Testis (tissue), 2 donors: ENCODE measurements at regions not wholly inside any gene's neighbourhood (a gene's known extent, or its start where the extent isn't known, plus 50 kb on each side); places are given as distances from the start of the nearest gene placed in this dataset.

Experiments used
- POLR2A ChIP-seq: fragments of 450-650 bp; IDR thresholded peaks from one replicate; pipeline ENCODE4 v1.6.1; 2017; ENCODE audit warnings: antibody characterized with exemption, mild to moderate bottlenecking, moderate library complexity
- TF ChIP-seq, protein P1 (sequence below), 3 experiments: fragments of 450-650 bp in 2 of 3; fragments of 200-600 bp in 1 of 3; sonication (generic) in 1 of 3; IDR thresholded peaks; one replicate each; pipeline ENCODE4 v1.5.1; 2016 to 2019; ENCODE audit warnings: antibody characterized with exemption in 3 of 3, mild to moderate bottlenecking in 2 of 3, moderate library complexity in 1 of 3

DNA sequence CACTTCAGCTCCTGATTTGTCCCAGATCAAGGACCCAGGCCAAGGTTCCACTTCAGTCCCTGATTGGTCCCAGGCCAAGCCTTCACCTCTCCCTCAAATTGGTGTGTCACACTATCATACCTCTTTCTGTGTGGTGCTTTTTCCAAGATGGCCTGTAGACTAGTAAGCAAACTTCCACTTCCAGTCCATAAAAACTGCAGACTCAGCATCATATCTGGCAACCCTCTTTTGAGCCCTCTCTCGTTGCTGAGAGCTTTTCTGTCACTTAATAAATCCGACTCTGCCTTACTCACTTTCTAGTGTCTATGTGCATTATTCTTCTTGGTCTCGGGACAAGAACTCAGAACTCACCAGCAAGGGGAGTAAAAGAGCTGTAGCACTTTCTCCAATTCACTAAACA lies 1395.1 kb downstream of the LRFN5 start:
- TF ChIP-seq, protein P1, sequence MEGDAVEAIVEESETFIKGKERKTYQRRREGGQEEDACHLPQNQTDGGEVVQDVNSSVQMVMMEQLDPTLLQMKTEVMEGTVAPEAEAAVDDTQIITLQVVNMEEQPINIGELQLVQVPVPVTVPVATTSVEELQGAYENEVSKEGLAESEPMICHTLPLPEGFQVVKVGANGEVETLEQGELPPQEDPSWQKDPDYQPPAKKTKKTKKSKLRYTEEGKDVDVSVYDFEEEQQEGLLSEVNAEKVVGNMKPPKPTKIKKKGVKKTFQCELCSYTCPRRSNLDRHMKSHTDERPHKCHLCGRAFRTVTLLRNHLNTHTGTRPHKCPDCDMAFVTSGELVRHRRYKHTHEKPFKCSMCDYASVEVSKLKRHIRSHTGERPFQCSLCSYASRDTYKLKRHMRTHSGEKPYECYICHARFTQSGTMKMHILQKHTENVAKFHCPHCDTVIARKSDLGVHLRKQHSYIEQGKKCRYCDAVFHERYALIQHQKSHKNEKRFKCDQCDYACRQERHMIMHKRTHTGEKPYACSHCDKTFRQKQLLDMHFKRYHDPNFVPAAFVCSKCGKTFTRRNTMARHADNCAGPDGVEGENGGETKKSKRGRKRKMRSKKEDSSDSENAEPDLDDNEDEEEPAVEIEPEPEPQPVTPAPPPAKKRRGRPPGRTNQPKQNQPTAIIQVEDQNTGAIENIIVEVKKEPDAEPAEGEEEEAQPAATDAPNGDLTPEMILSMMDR (IDR thresholded peaks at IDR 0.05) = no peak
- no peak for TF ChIP-seq POLR2A
